ENCODE measurements at regions not wholly inside any gene's neighbourhood (a gene's known extent, or its start where the extent isn't known, plus 50 kb on each side); places are given as distances from the start of the nearest gene placed in this dataset.

- no peak overlapping the region for H3K9ac ChIP-seq (ENCODE audit: low read depth, low read length, poor library complexity, severe bottlenecking)
- H3K4me3 ChIP-seq (ENCODE audit: low read length, poor library complexity, severe bottlenecking) = no peak overlapping the region
- H3K4me2 ChIP-seq (ENCODE audit: low read depth, low read length, poor library complexity, severe bottlenecking) = no peak overlapping the region
- H3K36me3 ChIP-seq (ENCODE audit: insufficient read depth, low read length) = no peaks in the 10 kb centered on the region
- H3K27me3 ChIP-seq (ENCODE audit: insufficient read depth, low read length, poor library complexity, severe bottlenecking) = no peaks in the 10 kb centered on the region
- H4K20me1 ChIP-seq (ENCODE audit: insufficient read depth, low read length, poor library complexity, severe bottlenecking) = no peaks in the 10 kb centered on the region
- no peaks in the 10 kb centered on the region for H3F3A ChIP-seq (ENCODE audit: low read depth)
- H3K9me3 ChIP-seq (ENCODE audit: insufficient read depth, low read depth, low read length) = no peaks in the 10 kb centered on the region
- H3K4me1 ChIP-seq (ENCODE audit: insufficient read depth, low read length, poor library complexity, severe bottlenecking) = no peaks in the 10 kb centered on the region
- H3K79me2 ChIP-seq (ENCODE audit: insufficient read depth, low read length) = no peaks in the 10 kb centered on the region
- H2AFZ ChIP-seq (ENCODE audit: low read length) = no peak overlapping the region
- H3K9me2 ChIP-seq (replicated peaks; ENCODE audit: low read depth, low read length) = no peaks in the 10 kb centered on the region
- TF ChIP-seq EZH2phosphoT487 (IDR thresholded peaks at IDR 0.05; ENCODE audit: borderline replicate concordance) = no peak
- TF ChIP-seq, protein P1, sequence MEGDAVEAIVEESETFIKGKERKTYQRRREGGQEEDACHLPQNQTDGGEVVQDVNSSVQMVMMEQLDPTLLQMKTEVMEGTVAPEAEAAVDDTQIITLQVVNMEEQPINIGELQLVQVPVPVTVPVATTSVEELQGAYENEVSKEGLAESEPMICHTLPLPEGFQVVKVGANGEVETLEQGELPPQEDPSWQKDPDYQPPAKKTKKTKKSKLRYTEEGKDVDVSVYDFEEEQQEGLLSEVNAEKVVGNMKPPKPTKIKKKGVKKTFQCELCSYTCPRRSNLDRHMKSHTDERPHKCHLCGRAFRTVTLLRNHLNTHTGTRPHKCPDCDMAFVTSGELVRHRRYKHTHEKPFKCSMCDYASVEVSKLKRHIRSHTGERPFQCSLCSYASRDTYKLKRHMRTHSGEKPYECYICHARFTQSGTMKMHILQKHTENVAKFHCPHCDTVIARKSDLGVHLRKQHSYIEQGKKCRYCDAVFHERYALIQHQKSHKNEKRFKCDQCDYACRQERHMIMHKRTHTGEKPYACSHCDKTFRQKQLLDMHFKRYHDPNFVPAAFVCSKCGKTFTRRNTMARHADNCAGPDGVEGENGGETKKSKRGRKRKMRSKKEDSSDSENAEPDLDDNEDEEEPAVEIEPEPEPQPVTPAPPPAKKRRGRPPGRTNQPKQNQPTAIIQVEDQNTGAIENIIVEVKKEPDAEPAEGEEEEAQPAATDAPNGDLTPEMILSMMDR (conservative IDR thresholded peaks at IDR 0.05; ENCODE audit: low read length) = peak; percentile 59
Observed at GRCh38 chr9:107141967-107142366, 141.1 kb upstream of the RAD23B start.

DNA sequence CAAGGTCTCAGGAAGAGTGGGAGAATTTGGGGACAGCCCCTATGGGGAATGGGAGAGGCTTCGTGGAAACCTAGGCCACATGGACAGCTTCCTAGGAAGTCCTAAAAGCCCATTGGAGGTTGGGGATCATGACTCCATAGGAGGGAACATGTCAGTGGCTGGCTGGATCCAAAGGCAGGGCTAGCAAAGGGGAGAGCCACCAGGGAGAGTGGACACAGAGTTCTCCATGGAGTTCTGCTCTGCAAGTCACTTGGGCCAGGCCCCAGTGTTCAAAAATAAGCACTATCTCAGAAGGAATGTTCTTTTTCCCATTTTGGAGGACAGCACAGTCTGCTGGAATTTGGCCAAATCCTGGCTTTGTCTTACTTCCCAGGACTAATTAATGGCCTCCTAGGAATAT is 140.6 kb upstream of the RAD23B start:
- H3F3A ChIP-seq (ENCODE audit: low read depth) = no peaks in the 10 kb centered on the region
- no peak overlapping the region for H3K4me2 ChIP-seq (ENCODE audit: low read depth, low read length, poor library complexity, severe bottlenecking)
- H3K79me2 ChIP-seq (ENCODE audit: insufficient read depth, low read length) = no peaks in the 10 kb centered on the region
- H2AFZ ChIP-seq (ENCODE audit: low read length) = no peak overlapping the region
- H4K20me1 ChIP-seq (ENCODE audit: insufficient read depth, low read length, poor library complexity, severe bottlenecking) = no peaks in the 10 kb centered on the region
- no peaks in the 10 kb centered on the region for H3K36me3 ChIP-seq (ENCODE audit: insufficient read depth, low read length)
- no peak overlapping the region for H3K9ac ChIP-seq (ENCODE audit: low read depth, low read length, poor library complexity, severe bottlenecking)
- no peaks in the 10 kb centered on the region for H3K27me3 ChIP-seq (ENCODE audit: insufficient read depth, low read length, poor library complexity, severe bottlenecking)
- no peaks in the 10 kb centered on the region for H3K9me3 ChIP-seq (ENCODE audit: insufficient read depth, low read depth, low read length)
- no peaks in the 10 kb centered on the region for H3K4me1 ChIP-seq (ENCODE audit: insufficient read depth, low read length, poor library complexity, severe bottlenecking)
- no peak overlapping the region for H3K4me3 ChIP-seq (ENCODE audit: low read length, poor library complexity, severe bottlenecking)
- no peaks in the 10 kb centered on the region for H3K9me2 ChIP-seq (replicated peaks; ENCODE audit: low read depth, low read length)
- TF ChIP-seq, protein P1 (conservative IDR thresholded peaks at IDR 0.05; ENCODE audit: low read length) = no peak
- TF ChIP-seq EZH2phosphoT487 (IDR thresholded peaks at IDR 0.05; ENCODE audit: borderline replicate concordance) = no peak

GRCh38 chr9:107142896-107143603 is 140.0 kb upstream of the RAD23B start:
- no peaks in the 10 kb centered on the region for H3K27me3 ChIP-seq (ENCODE audit: insufficient read depth, low read length, poor library complexity, severe bottlenecking)
- no peaks in the 10 kb centered on the region for H3K4me1 ChIP-seq (ENCODE audit: insufficient read depth, low read length, poor library complexity, severe bottlenecking)
- H3K4me3 ChIP-seq (ENCODE audit: low read length, poor library complexity, severe bottlenecking) = no peak overlapping the region
- no peaks in the 10 kb centered on the region for H3K9me2 ChIP-seq (replicated peaks; ENCODE audit: low read depth, low read length)
- no peak overlapping the region for H3K4me2 ChIP-seq (ENCODE audit: low read depth, low read length, poor library complexity, severe bottlenecking)
- no peaks in the 10 kb centered on the region for H3K36me3 ChIP-seq (ENCODE audit: insufficient read depth, low read length)
- no peak overlapping the region for H3K9ac ChIP-seq (ENCODE audit: low read depth, low read length, poor library complexity, severe bottlenecking)
- no peak overlapping the region for H2AFZ ChIP-seq (ENCODE audit: low read length)
- H4K20me1 ChIP-seq (ENCODE audit: insufficient read depth, low read length, poor library complexity, severe bottlenecking) = no peaks in the 10 kb centered on the region
- TF ChIP-seq, protein P1 (conservative IDR thresholded peaks at IDR 0.05; ENCODE audit: low read length) = no peak
- TF ChIP-seq EZH2phosphoT487 (IDR thresholded peaks at IDR 0.05; ENCODE audit: borderline replicate concordance) = no peak
- H3K9me3 ChIP-seq (ENCODE audit: insufficient read depth, low read depth, low read length) = no peaks in the 10 kb centered on the region
- no peaks in the 10 kb centered on the region for H3F3A ChIP-seq (ENCODE audit: low read depth)
- H3K79me2 ChIP-seq (ENCODE audit: insufficient read depth, low read length) = no peaks in the 10 kb centered on the region

Measured in Loucy (cell line).